GM13977 (cell line): ENCODE measurements at regions not wholly inside any gene's neighbourhood (a gene's known extent, or its start where the extent isn't known, plus 50 kb on each side); places are given as distances from the start of the nearest gene placed in this dataset.
"Not testable (repeated sequence)": the region's sequence is repeated elsewhere in the genome, so short reads cannot be mapped to it uniquely, and the experiment has no call there.

Experiments used
- DNase-seq: peaks from one replicate; pipeline ENCODE4 v3.0.0; 2012; ENCODE audit warnings: low spot score
- in situ Hi-C: fragments of 300-500 bp; cut with MboI; formaldehyde crosslinking; loops from one replicate; pipeline ENCODE4 v1.12.0; 2022; ENCODE audit warnings: low sequenced_read_pairs, low pct_unique_long_range_greater_than_20kb, mixed read lengths, inconsistent platforms; ENCODE audit not compliant: unreplicated experiment
- TF ChIP-seq, protein P1 (sequence below): IDR thresholded peaks from 2 replicates; pipeline ENCODE4 v1.5.1; 2012; ENCODE audit warnings: mild to moderate bottlenecking, control low read depth; ENCODE audit not compliant: insufficient read depth; ENCODE audit errors: extremely low read depth, missing control alignments

DNA sequence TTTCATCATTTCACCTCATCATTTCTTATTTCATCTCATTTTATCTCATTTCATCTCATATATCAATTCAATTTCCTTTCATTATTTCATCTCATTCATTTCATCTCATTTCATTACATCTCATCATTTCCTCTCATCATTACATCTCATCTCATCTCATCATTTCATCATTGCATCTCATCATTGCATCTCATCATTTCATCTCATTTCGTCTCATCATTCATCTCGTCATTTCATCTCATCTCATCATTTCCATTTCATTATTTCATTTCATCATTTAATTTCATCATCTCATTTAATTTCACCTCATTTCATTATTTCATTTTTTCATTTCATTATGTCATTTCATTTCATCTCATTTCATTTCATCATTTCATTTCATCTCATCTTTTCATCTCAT lies 168.5 kb upstream of the FAM72C start:
- DNase-seq, in situ Hi-C loops: not testable (repeated sequence)

DNA sequence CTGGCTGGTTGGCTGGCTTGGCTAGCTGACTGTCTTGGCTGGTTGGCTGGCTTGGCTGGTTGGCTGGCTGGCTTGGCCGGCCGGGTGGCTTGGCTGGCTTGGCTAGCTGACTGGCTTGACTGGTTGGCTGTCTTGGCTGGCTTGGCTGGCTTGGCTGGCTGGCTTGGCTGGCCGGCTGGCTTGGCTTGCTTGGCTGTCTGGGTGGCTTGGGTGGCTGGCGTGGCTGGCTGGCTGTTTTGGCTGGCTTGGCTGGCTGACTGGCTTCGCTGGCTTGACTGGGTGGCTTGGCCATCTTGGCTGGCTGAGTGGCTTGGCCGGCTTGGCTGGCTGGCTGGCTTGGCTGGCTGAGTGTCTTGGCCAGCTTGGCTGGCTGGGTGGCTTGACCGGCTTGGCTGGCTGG lies 133.2 kb upstream of the FAM72C start:
- DNase-seq, in situ Hi-C loops: not testable (repeated sequence)

DNA sequence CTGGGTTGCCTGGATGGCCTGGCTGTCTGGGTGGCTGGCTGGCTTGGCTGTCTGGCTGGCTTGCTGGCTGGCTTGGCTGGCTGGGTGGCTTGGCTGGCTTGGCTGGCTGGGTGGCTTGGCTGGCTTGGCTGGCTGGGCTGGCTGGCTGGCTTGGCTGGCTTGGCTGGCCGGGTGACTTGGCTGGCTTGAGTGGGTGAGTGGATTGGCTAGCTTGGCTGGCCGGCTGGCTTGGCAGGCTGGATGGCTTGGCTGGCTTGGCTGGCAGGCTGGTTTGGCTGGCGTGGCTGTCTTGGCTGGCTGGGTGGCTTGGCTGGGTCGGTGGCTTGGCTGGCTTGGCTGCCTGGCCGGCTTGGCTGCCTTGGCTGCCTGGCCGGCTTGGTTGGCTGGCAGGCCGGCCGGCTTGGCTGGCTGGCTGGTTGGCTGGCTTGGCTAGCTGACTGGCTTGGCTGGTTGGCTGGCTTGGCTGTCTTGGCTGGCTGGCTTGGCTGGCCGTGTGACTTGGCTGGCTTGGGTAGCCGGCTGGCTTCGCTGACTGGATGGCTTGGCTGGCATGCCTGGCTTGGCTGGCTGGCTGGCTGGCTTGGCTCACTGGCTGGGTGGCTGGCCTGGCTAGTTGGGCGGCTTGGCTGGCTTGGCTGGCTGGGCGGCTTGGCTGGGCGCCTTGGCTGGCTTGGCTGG lies 132.4 kb upstream of the FAM72C start:
- in situ Hi-C loops: not testable (repeated sequence)
- peak; percentile 23 for DNase-seq

DNA sequence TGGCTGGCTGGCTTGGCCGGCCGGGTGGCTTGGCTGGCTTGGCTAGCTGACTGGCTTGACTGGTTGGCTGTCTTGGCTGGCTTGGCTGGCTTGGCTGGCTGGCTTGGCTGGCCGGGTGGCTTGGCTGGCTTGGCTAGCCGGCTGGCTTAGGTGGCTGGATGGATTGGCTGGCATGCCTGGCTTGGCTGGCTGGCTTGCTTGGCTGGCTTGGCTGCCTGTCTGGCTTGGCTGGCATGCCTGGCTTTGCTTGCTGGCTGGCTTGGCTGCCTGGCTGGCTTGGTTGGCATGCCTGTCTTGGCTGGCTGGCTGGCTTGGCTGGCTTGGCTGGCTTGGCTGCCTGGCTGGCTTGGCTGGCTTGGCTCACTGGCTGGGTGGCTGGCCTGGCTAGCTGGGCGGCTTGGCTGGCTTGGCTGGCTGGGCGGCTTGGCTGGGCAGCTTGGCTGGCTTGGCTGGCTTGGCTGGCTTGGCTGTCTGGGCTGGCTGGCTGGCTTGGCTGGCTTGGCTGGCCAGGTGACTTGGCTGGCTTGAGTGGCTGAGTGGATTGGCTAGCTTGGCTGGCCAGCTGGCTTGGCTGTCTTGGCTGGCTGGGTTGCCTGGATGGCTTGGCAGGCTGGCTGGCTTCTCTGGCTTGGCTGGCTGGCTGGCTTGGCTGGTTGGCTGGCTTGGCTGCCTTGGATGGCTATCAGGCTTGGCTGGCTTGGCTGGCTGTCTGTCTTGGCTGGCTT lies 131.5 kb upstream of the FAM72C start:
- DNase-seq, in situ Hi-C loops: not testable (repeated sequence)

DNA sequence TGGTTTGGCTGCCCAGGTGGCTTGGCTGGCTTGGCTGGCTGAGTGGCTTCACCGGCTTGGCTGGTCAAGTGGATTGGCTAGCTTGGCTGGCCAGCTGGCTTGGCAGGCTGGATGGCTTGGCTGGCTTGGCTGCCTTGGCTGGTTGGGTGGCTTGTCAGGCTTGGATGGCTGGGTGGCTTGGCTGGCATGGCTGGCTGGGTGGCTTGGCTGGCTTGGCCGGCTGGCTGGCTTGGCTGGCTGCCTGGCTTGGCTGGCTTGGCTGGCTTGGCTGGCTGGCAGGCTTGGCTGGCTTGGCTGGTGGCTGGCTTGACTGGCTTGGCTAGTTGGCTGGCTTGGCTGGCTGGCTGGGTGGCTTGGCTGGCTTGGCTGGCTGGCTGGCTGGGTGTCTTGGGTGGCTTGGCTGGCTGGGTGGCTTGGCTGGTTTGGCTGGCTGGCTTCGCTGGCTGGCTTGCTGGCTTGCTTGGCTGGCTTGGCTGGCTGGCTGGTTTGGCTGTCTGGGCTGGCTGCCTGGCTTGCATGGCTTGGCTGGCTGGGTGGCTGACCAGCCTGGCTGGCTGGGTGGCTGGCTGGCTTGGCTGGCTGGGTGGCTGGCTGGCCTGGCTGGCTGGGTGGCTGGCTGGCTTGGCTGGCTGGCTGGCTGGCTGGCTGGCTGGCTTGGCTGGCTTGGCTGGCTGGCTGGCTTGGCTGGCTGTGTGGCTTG lies 130.4 kb upstream of the FAM72C start:
- DNase-seq, in situ Hi-C loops: not testable (repeated sequence)

DNA sequence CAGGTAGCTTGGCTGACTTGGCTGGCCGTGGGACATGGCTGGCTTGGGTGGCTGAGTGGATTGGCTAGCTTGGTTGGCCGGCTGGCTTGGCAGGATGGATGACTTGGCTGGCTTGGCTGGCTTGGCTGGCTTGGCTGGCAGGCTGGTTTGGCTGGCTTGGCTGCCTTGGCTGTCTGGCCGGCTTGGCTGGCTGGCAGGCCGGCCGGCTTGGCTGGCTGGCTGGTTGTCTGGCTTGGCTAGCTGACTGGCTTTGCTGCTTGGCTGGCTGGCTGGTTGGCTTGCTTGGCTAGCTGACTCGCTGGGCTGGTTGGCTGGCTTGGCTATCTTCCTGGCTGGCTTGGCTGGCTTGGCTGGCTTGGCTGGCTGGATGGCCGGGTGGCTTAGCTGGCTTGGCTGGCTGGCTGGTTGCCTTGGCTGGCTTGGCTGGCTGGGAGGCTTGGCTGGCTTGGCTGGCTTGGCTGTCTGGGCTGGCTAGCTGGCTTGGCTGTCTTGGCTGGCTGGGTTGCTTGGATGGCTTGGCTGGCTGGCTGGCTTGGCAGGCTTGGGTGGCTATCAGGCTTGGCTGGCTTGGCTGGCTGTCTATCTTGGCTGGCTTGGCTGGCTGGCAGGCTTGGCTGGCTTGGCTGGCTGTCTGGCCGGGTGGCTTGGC lies 129.7 kb upstream of the FAM72C start:
- DNase-seq: peak; percentile 10
- in situ Hi-C loops: no loop called here
- TF ChIP-seq, protein P1, sequence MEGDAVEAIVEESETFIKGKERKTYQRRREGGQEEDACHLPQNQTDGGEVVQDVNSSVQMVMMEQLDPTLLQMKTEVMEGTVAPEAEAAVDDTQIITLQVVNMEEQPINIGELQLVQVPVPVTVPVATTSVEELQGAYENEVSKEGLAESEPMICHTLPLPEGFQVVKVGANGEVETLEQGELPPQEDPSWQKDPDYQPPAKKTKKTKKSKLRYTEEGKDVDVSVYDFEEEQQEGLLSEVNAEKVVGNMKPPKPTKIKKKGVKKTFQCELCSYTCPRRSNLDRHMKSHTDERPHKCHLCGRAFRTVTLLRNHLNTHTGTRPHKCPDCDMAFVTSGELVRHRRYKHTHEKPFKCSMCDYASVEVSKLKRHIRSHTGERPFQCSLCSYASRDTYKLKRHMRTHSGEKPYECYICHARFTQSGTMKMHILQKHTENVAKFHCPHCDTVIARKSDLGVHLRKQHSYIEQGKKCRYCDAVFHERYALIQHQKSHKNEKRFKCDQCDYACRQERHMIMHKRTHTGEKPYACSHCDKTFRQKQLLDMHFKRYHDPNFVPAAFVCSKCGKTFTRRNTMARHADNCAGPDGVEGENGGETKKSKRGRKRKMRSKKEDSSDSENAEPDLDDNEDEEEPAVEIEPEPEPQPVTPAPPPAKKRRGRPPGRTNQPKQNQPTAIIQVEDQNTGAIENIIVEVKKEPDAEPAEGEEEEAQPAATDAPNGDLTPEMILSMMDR: no peak

DNA sequence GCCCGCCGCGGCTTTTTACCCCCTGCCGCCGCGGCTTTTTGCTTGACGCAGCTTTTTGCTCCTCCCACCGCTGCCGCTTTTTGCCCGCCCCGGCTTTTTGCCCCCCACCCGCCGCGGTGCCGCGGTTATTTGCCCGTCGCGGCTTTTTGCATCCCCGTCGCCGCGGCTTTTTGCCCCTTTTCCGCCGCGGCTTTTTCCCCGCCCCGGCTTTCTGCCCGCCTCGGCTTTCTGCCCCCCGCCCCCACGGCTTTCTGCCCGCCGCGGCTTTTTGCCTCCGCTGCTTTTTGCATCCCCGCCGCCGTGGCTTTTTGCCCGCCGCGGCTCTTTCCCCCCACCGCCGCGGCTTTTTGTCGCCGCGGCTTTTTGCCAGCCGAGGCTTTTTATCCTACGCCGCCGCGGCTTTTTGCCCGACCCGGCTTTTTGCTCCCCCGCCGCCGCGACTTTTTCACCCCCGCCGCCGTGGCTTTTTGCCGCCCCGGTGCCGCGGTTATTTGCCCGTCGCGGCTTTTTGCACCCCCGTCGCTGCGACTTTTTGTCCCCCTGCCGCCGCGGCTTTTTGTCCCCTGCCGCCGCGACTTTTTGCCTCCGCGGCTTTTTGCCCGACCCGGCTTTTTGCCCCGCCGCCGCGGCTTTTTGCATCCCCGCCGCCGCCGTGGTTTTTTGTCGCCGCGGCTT lies 105.5 kb upstream of the FAM72C start:
- DNase-seq: not testable (repeated sequence)

DNA sequence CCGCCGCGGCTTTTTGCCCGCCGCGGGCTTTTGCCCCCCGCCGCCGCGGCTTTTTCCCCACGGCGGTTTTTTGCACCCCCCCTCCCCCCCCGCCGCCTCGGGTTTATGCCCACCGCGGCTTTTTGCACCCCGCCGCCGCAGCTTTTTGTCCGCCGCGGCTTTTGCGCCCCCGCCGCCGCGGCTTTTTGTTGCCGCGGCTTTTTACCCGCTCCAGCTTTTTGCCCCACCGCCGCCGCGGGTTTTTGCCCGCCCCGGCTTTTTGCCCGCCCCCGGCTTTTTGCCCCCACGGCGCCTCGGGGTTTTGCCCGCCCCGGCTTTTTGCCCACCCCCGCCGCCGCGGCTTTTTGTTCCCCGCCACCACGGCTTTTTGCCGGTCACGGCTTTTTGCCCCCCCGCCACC lies 104.9 kb upstream of the FAM72C start:
- in situ Hi-C loops, DNase-seq: not testable (repeated sequence)

More for the DNA sequence above, 105.5 kb upstream of the FAM72C start:
- in situ Hi-C loops: not testable (repeated sequence)

DNA sequence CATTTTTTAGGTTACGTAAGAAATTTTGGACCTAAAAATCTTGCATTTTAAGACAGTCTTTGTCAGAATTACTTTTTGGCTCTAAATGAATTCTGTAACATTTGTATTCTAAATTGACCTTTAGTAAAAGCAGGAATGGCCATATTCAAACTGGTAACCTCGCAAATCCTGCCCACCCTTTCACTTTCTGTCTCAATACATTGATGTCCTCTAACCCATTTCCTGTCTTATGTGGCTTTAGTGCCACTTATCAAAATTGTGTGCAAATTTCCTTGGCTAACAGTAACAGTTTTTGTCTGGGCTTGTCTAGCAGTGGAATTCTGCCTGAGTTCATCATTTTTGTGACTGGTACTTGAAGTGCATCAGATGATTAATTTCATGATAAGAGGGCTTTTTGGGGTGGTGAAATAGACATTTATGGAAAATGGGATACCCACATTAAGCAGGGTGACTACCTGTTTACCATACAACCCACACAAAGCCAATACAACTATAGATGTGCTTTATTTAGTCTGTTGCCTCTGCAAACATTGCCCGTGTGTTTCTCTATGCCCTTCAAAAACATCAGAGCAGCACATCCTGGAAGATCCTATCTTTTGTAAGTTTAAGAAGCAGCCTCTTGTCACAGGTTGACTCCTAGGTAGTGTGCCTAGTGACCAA lies 98.7 kb upstream of the FAM72C start:
- in situ Hi-C loops, DNase-seq: not testable (repeated sequence)

DNA sequence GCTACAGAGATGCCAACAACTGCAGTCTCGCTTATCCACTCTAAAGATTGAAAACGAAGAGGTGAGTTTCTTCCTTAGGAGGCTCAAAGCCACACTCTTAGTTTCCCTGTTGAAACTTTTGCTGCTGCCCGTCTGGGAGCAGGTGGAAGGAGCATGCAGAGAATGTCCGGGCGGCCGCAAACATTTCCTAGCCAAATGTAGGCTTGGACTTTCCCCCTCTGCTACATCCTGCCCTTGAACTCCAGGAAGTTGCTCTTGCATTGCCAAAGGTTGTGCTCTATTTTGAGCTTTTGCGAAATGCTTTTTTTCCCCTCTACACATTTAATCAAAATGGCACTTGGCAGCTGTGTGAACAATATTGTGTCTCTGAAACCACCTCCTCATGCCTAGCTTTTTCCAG lies 95.3 kb upstream of the FAM72C start:
- in situ Hi-C loops, DNase-seq: not testable (repeated sequence)

DNA sequence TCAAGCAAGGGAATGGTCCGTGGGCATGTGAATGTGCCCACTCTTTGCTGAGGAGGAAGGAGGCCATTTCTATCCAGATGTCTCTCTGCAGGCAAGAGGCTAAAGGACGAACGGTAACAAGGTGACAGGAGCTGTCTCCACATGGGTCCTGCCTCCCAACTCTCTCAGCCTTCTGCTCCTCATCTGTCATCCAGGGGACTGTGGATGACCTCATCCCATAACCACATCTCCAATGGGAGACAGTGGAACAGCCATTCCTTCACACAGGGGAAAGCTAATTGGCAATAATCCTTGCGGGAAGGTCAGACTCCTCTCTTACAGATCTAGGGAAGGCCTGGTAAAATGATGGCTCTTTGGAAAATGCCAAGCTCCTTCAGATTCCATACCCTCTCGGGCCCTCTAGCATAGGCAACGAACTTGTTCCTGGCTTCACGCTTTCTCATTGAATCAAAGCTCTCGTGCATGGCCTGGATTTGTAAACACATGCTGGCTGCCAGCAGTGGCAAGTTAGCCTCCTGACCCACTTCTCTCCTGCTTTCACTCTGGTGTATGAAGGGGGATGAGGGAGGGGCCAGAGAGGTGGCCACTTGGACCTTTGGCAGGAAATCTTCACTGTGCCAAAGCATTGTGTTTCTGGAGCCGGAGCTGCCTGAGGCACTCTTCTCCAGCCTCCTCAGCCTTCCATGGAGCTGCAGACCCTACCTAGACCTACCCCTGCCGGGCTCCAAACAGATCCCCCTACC lies 94.5 kb upstream of the FAM72C start:
- not testable (repeated sequence) for DNase-seq

DNA sequence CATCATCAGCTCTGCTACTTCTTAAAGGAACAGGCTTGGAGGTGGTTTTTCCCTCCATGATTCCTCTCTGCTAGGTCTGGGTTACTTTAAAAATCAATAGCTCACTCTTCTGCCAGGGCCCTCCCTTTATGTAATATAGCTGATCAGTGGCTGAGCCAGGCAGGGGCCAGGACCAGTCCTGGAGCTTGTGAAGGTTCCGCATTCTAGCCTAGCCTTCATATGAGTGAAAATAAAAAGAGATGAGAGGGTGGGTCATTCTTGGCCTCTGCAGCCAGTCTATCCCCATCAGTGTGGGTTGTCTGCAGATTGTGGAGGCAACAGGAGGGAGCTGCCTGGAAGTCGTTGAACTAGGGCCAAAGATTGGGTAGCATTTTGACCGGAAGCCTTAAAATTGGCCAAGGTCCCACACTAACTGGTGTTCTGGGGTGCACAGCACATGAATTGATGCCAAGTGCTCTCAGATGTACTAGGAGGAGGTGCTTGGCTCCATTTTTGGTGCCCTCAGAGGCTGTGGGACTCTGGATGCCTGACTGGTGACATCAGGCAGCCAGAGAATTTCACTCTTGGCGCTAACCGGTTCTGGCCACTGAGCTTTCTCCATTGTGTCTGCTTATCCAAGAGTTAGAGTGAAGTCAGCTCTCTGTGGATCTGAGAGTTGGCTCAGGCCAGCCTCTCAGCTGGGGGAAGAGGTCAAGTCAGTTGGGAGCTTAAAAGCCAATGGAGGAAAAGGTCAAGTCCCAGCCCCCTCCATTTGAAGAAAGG lies 93.7 kb upstream of the FAM72C start:
- in situ Hi-C loops, DNase-seq: not testable (repeated sequence)

More for the DNA sequence above, 94.5 kb upstream of the FAM72C start:
- in situ Hi-C loops: not testable (repeated sequence)

DNA sequence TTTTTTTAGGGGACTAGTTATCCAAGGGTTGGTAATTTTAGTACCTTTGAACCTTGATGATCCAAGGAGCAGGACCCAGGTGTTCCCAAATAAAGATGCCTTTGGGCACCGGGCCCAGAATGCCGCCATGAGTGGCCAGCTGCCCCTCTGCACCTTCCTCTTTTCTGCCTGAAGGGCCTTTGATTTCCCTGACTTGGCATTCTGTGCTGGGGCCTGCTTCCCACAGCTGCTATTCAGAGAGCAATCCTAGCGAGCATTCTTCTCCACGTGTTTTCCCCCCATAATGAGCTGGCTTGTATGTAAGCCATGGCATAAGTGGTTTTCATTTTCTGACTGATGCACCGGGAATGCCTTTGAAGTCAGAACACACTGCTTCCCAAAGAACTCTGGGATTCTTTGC lies 77.6 kb upstream of the FAM72C start:
- in situ Hi-C loops: not testable (repeated sequence)

DNA sequence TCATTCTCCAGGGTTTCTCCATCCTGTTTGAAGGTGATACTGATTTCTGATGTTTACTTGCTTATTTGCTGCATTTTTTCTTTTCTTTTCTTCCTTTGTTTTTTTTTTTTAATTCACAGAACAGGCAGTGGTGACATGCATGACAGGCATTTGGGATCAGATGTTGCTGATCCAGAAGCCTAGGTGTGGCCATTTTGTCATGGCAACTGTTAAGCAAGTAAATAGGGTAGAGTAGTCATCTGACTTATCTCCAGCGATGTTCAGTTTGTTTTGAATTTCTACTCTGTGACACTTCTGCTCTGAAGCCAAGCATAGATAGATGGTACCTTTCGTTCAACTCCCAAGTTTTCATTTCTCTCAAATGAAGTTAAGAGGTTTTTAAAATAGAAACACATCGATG lies 74.9 kb upstream of the FAM72C start:
- DNase-seq, in situ Hi-C loops: not testable (repeated sequence)

More for the DNA sequence above, 77.6 kb upstream of the FAM72C start:
- not testable (repeated sequence) for DNase-seq
